ENCODE measurements at regions not wholly inside any gene's neighbourhood (a gene's known extent, or its start where the extent isn't known, plus 50 kb on each side); places are given as distances from the start of the nearest gene placed in this dataset.
"Not testable (repeated sequence)": the region's sequence is repeated elsewhere in the genome, so short reads cannot be mapped to it uniquely, and the experiment has no call there.

- no peak for DNase-seq (ENCODE audit: low read depth in 1 of 2, low spot score in 1 of 2)
Measured at GRCh38 chr4:137957806-137958205, 284.3 kb downstream of the SLC7A11 start.

GRCh38 chr4:137956256-137956655 lies 285.9 kb downstream of the SLC7A11 start:
- no peak for DNase-seq (ENCODE audit: low read depth in 1 of 2, low spot score in 1 of 2)

- DNase-seq (ENCODE audit: low read depth in 1 of 2, low spot score in 1 of 2) = no peak
Measured at GRCh38 chr4:137955595-137955994, 286.6 kb downstream of the SLC7A11 start.

- no peak for DNase-seq (ENCODE audit: low read depth in 1 of 2, low spot score in 1 of 2)
Measured at GRCh38 chr4:137952116-137952515, 290.0 kb downstream of the SLC7A11 start.

- no peak for DNase-seq (ENCODE audit: low read depth in 1 of 2, low spot score in 1 of 2)
Measured at GRCh38 chr4:137950286-137950685, 291.9 kb downstream of the SLC7A11 start.

GRCh38 chr4:137949746-137950145 lies 292.4 kb downstream of the SLC7A11 start:
- DNase-seq (ENCODE audit: low read depth in 1 of 2, low spot score in 1 of 2) = no peak

GRCh38 chr4:137946453-137947174 lies 295.5 kb downstream of the SLC7A11 start:
- no peak for DNase-seq (ENCODE audit: low read depth in 1 of 2, low spot score in 1 of 2)

- DNase-seq (ENCODE audit: low read depth in 1 of 2, low spot score in 1 of 2) = not testable (repeated sequence)
Measured at GRCh38 chr4:137942815-137943214, 299.3 kb downstream of the SLC7A11 start.

GRCh38 chr4:137942015-137942515 lies 300.1 kb downstream of the SLC7A11 start:
- not testable (repeated sequence) for DNase-seq (ENCODE audit: low read depth in 1 of 2, low spot score in 1 of 2)

GRCh38 chr4:137934911-137935310 lies 307.2 kb downstream of the SLC7A11 start:
- DNase-seq (ENCODE audit: low read depth in 1 of 2, low spot score in 1 of 2) = no peak

GRCh38 chr4:137934046-137934445 lies 308.1 kb downstream of the SLC7A11 start:
- DNase-seq (ENCODE audit: low read depth in 1 of 2, low spot score in 1 of 2) = no peak

GRCh38 chr4:137927972-137928371 lies 314.2 kb downstream of the SLC7A11 start:
- DNase-seq (ENCODE audit: low read depth in 1 of 2, low spot score in 1 of 2) = no peak

- DNase-seq (ENCODE audit: low read depth in 1 of 2, low spot score in 1 of 2) = no peak
Measured at GRCh38 chr4:137923494-137923893, 318.7 kb downstream of the SLC7A11 start.

- no peak for DNase-seq (ENCODE audit: low read depth in 1 of 2, low spot score in 1 of 2)
Measured at GRCh38 chr4:137922721-137923120, 319.4 kb downstream of the SLC7A11 start.

- DNase-seq (ENCODE audit: low read depth in 1 of 2, low spot score in 1 of 2) = no peak
Measured at GRCh38 chr4:137909529-137910309, 332.4 kb downstream of the SLC7A11 start.

GRCh38 chr4:137905930-137906329 lies 336.2 kb downstream of the SLC7A11 start:
- no peak for DNase-seq (ENCODE audit: low read depth in 1 of 2, low spot score in 1 of 2)

- no peak for DNase-seq (ENCODE audit: low read depth in 1 of 2, low spot score in 1 of 2)
Measured at GRCh38 chr4:137901114-137901513, 341.0 kb downstream of the SLC7A11 start.

- DNase-seq (ENCODE audit: low read depth in 1 of 2, low spot score in 1 of 2) = no peak
Measured at GRCh38 chr4:137896221-137896737, 345.9 kb downstream of the SLC7A11 start.

GRCh38 chr4:137895515-137895914 lies 346.6 kb downstream of the SLC7A11 start:
- not testable (repeated sequence) for DNase-seq (ENCODE audit: low read depth in 1 of 2, low spot score in 1 of 2)

GRCh38 chr4:137892134-137892533 lies 350.0 kb downstream of the SLC7A11 start:
- no peak for DNase-seq (ENCODE audit: low read depth in 1 of 2, low spot score in 1 of 2)

GRCh38 chr4:137890812-137891211 lies 351.3 kb downstream of the SLC7A11 start:
- no peak for DNase-seq (ENCODE audit: low read depth in 1 of 2, low spot score in 1 of 2)

- DNase-seq (ENCODE audit: low read depth in 1 of 2, low spot score in 1 of 2) = no peak
Measured at GRCh38 chr4:137881641-137882040, 349.3 kb upstream of the PCDH18 start.

Data from activated CD4-positive, alpha-beta T cell treated with anti-CD3 and anti-CD28 coated beads, Interleukin-2, amount 50 U/mL, for 24 hours (primary cell).